Eye (tissue), 1 donor: ENCODE measurements at regions not wholly inside any gene's neighbourhood (a gene's known extent, or its start where the extent isn't known, plus 50 kb on each side); places are given as distances from the start of the nearest gene placed in this dataset.

Source experiments
- DNase-seq: peaks from one replicate; pipeline ENCODE4 v3.0.0-alpha.2; 2015

GRCh38 chr9:126556560-126557250, 57.0 kb upstream of the LMX1B start:
- DNase-seq = no peak

- DNase-seq = peak; percentile 90
Observed at GRCh38 chr9:126558051-126558665, 55.6 kb upstream of the LMX1B start.

GRCh38 chr9:126559296-126559695, 54.4 kb upstream of the LMX1B start:
- no peak for DNase-seq

GRCh38 chr9:126561582-126561981, 52.1 kb upstream of the LMX1B start:
- no peak for DNase-seq

- no peak for DNase-seq
Observed at GRCh38 chr9:126563556-126563955, 50.2 kb upstream of the LMX1B start.
